ENCODE measurements at regions not wholly inside any gene's neighbourhood (a gene's known extent, or its start where the extent isn't known, plus 50 kb on each side); places are given as distances from the start of the nearest gene placed in this dataset.

GRCh38 chr3:96101006-96101560, 713.3 kb upstream of the EPHA6 start:
- Mint-ChIP-seq H3K36me3 (ENCODE audit: low read depth) (no peaks in the 10 kb centered on the region), H3K4me1 (ENCODE audit: low read depth) (no peaks in the 10 kb centered on the region)
- no peak for TF ChIP-seq CTCF (IDR thresholded peaks at IDR 0.05)

GRCh38 chr3:96106701-96107100, 707.7 kb upstream of the EPHA6 start:
- Mint-ChIP-seq H3K27me3 (ENCODE audit: low read depth) (no peaks in the 10 kb centered on the region), H3K4me3 (ENCODE audit: unreplicated experiment) (no peak overlapping the region), H3K4me1 (ENCODE audit: low read depth) (no peaks in the 10 kb centered on the region), H3K27ac (ENCODE audit: unreplicated experiment) (no peak overlapping the region), H3K9me3 (ENCODE audit: low read depth) (no peaks in the 10 kb centered on the region), H3K36me3 (ENCODE audit: low read depth) (no peaks in the 10 kb centered on the region)
- DNase-seq (ENCODE audit: low spot score), result no peak
- TF ChIP-seq CTCF (IDR thresholded peaks at IDR 0.05), result no peak

More at GRCh38 chr3:96101006-96101560, 713.3 kb upstream of the EPHA6 start:
- Mint-ChIP-seq H3K9me3 (ENCODE audit: low read depth) (peaks cover 3% of the 10 kb centered on the region), H3K4me3 (ENCODE audit: unreplicated experiment) (no peak overlapping the region), H3K27me3 (ENCODE audit: low read depth) (no peaks in the 10 kb centered on the region), H3K27ac (ENCODE audit: unreplicated experiment) (no peak overlapping the region)
- no peak for DNase-seq (ENCODE audit: low spot score)

All from chondrocyte (in vitro differentiated cells).